ENCODE measurements at regions not wholly inside any gene's neighbourhood (a gene's known extent, or its start where the extent isn't known, plus 50 kb on each side); places are given as distances from the start of the nearest gene placed in this dataset.

DNA sequence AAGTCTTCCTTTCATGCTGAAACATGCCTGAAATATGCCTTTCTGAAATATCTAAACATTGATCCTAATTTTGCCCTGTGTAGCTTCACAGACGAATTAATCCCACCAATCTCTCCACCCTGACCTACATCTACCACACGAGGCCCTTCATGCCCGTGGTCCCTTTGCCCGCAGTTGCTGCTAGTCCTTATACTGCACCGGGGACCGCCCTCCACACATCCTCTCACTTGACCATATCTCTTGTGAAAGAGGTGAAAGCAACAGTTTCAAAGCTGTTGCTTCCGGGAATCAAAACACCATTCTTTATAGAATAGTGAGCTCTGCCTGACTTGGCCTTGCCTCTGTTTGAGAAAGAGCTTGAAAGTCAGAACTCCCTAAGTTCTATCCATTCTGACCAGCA is 499.5 kb downstream of the NTRK3 start:
- no peak for TF ChIP-seq CTCF (IDR thresholded peaks at IDR 0.05; ENCODE audit: low read depth, low read length)
- TF ChIP-seq EZH2phosphoT487 (IDR thresholded peaks at IDR 0.05; ENCODE audit: low read depth) = no peak
